ENCODE measurements at regions not wholly inside any gene's neighbourhood (a gene's known extent, or its start where the extent isn't known, plus 50 kb on each side); places are given as distances from the start of the nearest gene placed in this dataset.

- H3K36me3 ChIP-seq, result no peaks in the 10 kb centered on the region
- H3K9me3 ChIP-seq, result no peaks in the 10 kb centered on the region
- TF ChIP-seq CTCF (IDR thresholded peaks at IDR 0.05), result no peak
- H3K27me3 ChIP-seq, result no peaks in the 10 kb centered on the region
- DNase-seq (no peak), ATAC-seq (no peak), FAIRE-seq (no peak)
- intact Hi-C loops (cut with DNase I), result no loop called here
- no peak overlapping the region for H3K27ac ChIP-seq
- WGBS, 2 donors, result 28 to 49% methylated on average over 1 of the region's 1 CpG
- H3K4me1 ChIP-seq, result no peaks in the 10 kb centered on the region
- H3K4me3 ChIP-seq, result no peak overlapping the region
Observed at GRCh38 chrX:27086237-27086636, 376.9 kb downstream of the PPP4R3C start.

- 49 to 54% methylated on average over 4 of the region's 4 CpGs for WGBS, 2 donors
- FAIRE-seq, result no peak
Observed at GRCh38 chrX:27085346-27085745, 377.8 kb downstream of the PPP4R3C start.

GRCh38 chrX:27078371-27078770, 384.8 kb downstream of the PPP4R3C start:
- Histone ChIP-seq H3K4me1 (no peaks in the 10 kb centered on the region), H3K27me3 (no peaks in the 10 kb centered on the region), H3K9me3 (no peaks in the 10 kb centered on the region), H3K36me3 (no peaks in the 10 kb centered on the region), H3K27ac (no peak overlapping the region), H3K4me3 (no peak overlapping the region)
- 22 to 23% methylated on average over 1 of the region's 1 CpG for WGBS, 2 donors
- ATAC-seq, result no peak
- FAIRE-seq, result no peak
- no peak for DNase-seq
- intact Hi-C loops (cut with DNase I), result no loop called here
- no peak for TF ChIP-seq CTCF (IDR thresholded peaks at IDR 0.05)

More at GRCh38 chrX:27085346-27085745, 377.8 kb downstream of the PPP4R3C start:
- intact Hi-C loops (cut with DNase I), result no loop called here
- DNase-seq (no peak), ATAC-seq (no peak)
- no peak for TF ChIP-seq CTCF (IDR thresholded peaks at IDR 0.05)
- no peak overlapping the region for H3K27ac ChIP-seq
- H3K36me3 ChIP-seq, result no peaks in the 10 kb centered on the region
- H3K4me1 ChIP-seq, result no peaks in the 10 kb centered on the region
- H3K9me3 ChIP-seq, result no peaks in the 10 kb centered on the region
- no peaks in the 10 kb centered on the region for H3K27me3 ChIP-seq
- no peak overlapping the region for H3K4me3 ChIP-seq

GRCh38 chrX:27057883-27058282, 405.3 kb downstream of the PPP4R3C start:
- DNase-seq, result no peak
- Histone ChIP-seq H3K4me1 (no peaks in the 10 kb centered on the region), H3K4me3 (no peak overlapping the region), H3K27me3 (no peaks in the 10 kb centered on the region), H3K27ac (no peak overlapping the region), H3K9me3 (no peaks in the 10 kb centered on the region), H3K36me3 (no peaks in the 10 kb centered on the region)
- TF ChIP-seq CTCF (IDR thresholded peaks at IDR 0.05), result no peak
- 60 to 68% methylated on average over 5 of the region's 5 CpGs for WGBS, 2 donors
- no peak for ATAC-seq
- FAIRE-seq, result no peak
- intact Hi-C loops (cut with DNase I), result no loop called here

GRCh38 chrX:27039332-27039731, 423.8 kb downstream of the PPP4R3C start:
- DNase-seq (no peak), FAIRE-seq (peak; percentile 45), ATAC-seq (no peak)
- WGBS, 2 donors, result 26 to 27% methylated on average over 1 of the region's 1 CpG
- H3K27ac ChIP-seq, result no peak overlapping the region
- H3K9me3 ChIP-seq, result peaks cover 0 to 3% (median 0%) of the 10 kb centered on the region in 4 donors
- no peaks in the 10 kb centered on the region for H3K4me1 ChIP-seq
- TF ChIP-seq CTCF (IDR thresholded peaks at IDR 0.05), result no peak
- no peak overlapping the region for H3K4me3 ChIP-seq
- H3K27me3 ChIP-seq, result peaks cover 0 to 11% (median 2%) of the 10 kb centered on the region in 4 donors
- H3K36me3 ChIP-seq, result no peaks in the 10 kb centered on the region
- intact Hi-C loops (cut with DNase I), result no loop called here
